Stomach smooth muscle (tissue), 2 donors: ENCODE measurements at regions not wholly inside any gene's neighbourhood (a gene's known extent, or its start where the extent isn't known, plus 50 kb on each side); places are given as distances from the start of the nearest gene placed in this dataset.
"Not testable (repeated sequence)": the region's sequence is repeated elsewhere in the genome, so short reads cannot be mapped to it uniquely, and the experiment has no call there.

ENCODE experiments used
- H3K27ac ChIP-seq: one replicate; pipeline ENCODE4 v1.7.0; 2013; ENCODE audit warnings: mild to moderate bottlenecking, low read length, inconsistent platforms
- H3K27me3 ChIP-seq, 2 donors: one replicate each; pipeline ENCODE4 v1.7.0; 2013; ENCODE audit warnings: low read length in 2 of 2; ENCODE audit not compliant: insufficient read depth in 2 of 2, control insufficient read depth in 1 of 2
- H3K36me3 ChIP-seq, 2 donors: one replicate each; pipeline ENCODE4 v1.7.0; 2013; ENCODE audit warnings: low read length in 2 of 2; ENCODE audit not compliant: control insufficient read depth in 2 of 2, insufficient read depth in 2 of 2
- H3K4me1 ChIP-seq: one replicate; pipeline ENCODE4 v1.7.0; 2013; ENCODE audit warnings: low read length; ENCODE audit not compliant: control insufficient read depth, insufficient read depth
- H3K4me3 ChIP-seq, 2 donors: one replicate each; pipeline ENCODE4 v1.7.0; 2013; ENCODE audit warnings: low read length in 2 of 2
- H3K9ac ChIP-seq, 2 donors: one replicate each; pipeline ENCODE4 v1.7.0; 2013; ENCODE audit warnings: low read length in 2 of 2, mild to moderate bottlenecking in 1 of 2
- H3K9me3 ChIP-seq, 2 donors: one replicate each; pipeline ENCODE4 v1.7.0; 2013; ENCODE audit warnings: low read length in 2 of 2; ENCODE audit not compliant: control insufficient read depth in 2 of 2
- donor health status: healthy.
- donor health status: Pancreatic carcinoma.

DNA sequence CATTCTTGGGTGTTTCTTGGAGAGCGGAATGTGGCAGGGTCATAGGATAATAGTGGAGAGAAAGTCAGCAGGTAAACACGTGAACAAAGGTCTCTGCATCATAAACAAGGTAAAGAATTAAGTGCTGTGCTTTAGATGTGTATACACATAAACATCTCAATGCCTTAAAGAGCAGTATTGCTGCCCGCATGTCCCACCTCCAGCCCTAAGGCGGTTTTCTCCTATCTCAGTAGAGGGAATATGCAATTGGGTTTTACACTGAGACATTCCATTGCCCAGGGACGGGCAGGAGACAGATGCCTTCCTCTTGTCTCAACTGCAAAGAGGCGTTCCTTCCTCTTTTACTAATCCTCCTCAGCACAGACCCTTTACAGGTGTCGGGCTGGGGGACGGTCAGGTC is 492.6 kb upstream of the ATXN8OS start:
- H3K9ac ChIP-seq, H3K4me1 ChIP-seq, H3K36me3 ChIP-seq, H3K9me3 ChIP-seq, H3K27ac ChIP-seq, H3K4me3 ChIP-seq, H3K27me3 ChIP-seq: not testable (repeated sequence)

DNA sequence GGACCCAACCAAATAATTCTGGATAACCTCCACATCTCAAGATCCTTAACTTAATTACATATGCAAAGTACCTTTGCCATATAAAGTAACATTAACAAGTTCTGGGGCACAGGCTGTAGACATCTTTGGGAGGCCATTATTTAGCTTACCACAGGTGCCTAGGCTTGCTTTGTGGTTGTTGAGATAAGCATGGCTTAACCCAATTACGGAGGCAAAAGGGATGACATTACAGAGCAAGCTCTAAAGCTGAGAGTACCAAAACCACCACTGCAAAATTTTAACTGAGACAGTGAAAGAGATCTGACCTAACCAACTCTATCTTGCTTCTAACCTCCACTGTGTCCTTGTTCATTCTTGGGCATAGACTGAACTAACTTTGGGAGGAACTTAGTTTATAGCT is 502.9 kb upstream of the ATXN8OS start:
- H3K9me3 ChIP-seq, result peaks cover 0 to 2% of the 10 kb centered on the region in 2 donors
- no peaks in the 10 kb centered on the region for H3K36me3 ChIP-seq
- H3K4me1 ChIP-seq, result no peaks in the 10 kb centered on the region
- no peak overlapping the region for H3K9ac ChIP-seq
- no peaks in the 10 kb centered on the region for H3K27me3 ChIP-seq
- no peak overlapping the region for H3K27ac ChIP-seq
- H3K4me3 ChIP-seq, result no peak overlapping the region

DNA sequence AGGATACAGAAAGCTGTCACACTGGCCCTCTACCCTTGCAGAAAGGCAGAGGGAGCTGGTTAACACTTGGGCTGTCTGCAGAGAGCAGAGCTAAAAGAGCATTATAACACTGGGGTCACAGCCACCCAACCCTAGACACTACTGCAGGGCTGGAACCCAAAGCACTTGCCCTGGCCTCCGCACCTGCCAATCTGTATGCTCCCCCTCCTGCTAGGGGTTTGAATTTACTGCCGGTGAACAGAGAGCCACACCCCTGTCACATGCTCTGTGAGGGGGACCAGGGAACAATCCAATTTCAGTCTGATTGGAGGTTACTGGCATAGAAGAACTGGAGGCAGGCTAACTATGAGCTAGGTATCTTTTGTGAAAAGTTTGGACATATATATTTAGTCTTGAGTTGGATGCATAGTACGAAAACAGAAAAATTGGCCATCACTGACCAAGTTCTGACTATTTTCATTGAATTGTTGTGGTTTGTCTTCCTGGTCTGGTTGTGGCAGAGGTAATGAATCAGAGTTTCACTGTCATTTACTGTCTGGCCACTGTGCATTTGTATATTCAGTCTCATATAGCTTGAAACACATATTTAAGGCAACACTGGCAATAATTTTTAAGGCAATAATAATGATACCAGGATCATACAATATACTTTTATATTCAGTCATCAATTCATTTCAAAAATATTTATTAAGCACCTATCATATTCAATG is 504.3 kb upstream of the ATXN8OS start:
- H3K4me1 ChIP-seq, result no peaks in the 10 kb centered on the region

DNA sequence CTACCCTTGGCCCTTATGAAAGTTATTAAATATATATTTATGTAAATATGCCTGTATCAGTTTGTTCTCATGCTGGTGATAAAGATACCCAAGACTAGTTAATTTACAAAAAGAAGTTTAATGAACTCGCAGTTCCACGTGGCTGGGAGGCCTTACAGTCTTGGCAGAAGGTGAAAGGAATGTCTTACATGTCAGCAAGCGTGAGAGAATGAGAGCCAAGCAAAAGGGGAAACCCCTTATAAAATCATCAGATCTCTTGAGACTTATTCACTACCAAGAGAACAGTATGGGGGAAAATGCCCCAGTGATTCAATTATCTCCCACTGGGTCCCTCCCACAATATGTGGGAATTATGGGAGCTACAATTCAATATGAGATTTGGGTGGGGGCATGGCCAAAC is 506.0 kb upstream of the ATXN8OS start:
- peaks cover 0 to 2% of the 10 kb centered on the region in 2 donors for H3K9me3 ChIP-seq
- H3K27ac ChIP-seq, result no peak overlapping the region
- H3K9ac ChIP-seq, result no peak overlapping the region
- no peak overlapping the region for H3K4me3 ChIP-seq
- H3K4me1 ChIP-seq, result no peaks in the 10 kb centered on the region
- no peaks in the 10 kb centered on the region for H3K27me3 ChIP-seq
- H3K36me3 ChIP-seq, result no peaks in the 10 kb centered on the region

More for the DNA sequence above, 504.3 kb upstream of the ATXN8OS start:
- H3K27ac ChIP-seq, result no peak overlapping the region
- no peak overlapping the region for H3K4me3 ChIP-seq
- H3K9ac ChIP-seq, result no peak overlapping the region
- peaks cover 0 to 2% of the 10 kb centered on the region in 2 donors for H3K9me3 ChIP-seq
- H3K27me3 ChIP-seq, result no peaks in the 10 kb centered on the region
- H3K36me3 ChIP-seq, result no peaks in the 10 kb centered on the region

DNA sequence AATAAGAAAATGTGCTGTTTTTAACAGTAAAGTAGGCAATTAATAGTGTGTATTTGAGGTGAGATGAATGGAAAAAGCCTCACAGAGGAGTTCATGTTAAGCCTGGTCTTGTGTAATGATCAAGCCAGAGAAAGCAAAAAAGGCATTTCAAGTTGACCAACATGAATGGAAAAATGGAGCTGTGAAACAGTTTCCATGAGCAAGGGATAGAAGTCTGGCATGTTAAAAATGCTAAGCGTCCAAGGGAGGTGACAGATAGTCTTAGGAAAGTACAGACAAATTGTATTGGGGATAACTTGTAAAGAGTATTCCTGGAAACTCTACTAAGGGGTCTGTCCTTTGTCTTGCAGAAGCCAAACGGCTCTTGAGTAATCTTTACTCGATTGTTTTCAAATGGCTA is 506.8 kb upstream of the ATXN8OS start:
- H3K36me3 ChIP-seq, result no peaks in the 10 kb centered on the region
- no peak overlapping the region for H3K9ac ChIP-seq
- no peak overlapping the region for H3K27ac ChIP-seq
- H3K27me3 ChIP-seq, result no peaks in the 10 kb centered on the region
- no peaks in the 10 kb centered on the region for H3K9me3 ChIP-seq
- no peaks in the 10 kb centered on the region for H3K4me1 ChIP-seq
- H3K4me3 ChIP-seq, result no peak overlapping the region

DNA sequence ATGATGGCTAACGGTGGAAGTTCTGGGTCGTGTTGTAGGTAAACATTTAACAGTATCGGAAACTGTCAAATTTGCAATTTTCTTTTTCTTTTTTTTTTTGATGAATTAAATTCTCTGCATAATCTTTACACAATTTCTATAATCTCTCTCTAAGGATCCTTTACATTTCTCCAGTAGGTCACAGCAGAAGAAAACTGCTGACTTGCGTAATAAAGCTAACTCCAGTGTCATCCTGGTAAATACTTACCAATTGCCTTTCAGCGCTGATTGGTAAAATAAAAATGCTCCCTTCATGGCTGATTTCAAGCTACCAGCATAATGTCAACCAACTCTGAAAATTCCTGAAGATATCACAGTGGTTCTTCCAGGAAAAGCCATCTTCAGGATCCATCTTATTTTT is 510.5 kb upstream of the ATXN8OS start:
- H3K27me3 ChIP-seq, result no peaks in the 10 kb centered on the region
- H3K9me3 ChIP-seq, result no peaks in the 10 kb centered on the region
- no peaks in the 10 kb centered on the region for H3K4me1 ChIP-seq
- H3K27ac ChIP-seq, result no peak overlapping the region
- H3K36me3 ChIP-seq, result no peaks in the 10 kb centered on the region
- H3K9ac ChIP-seq, result no peak overlapping the region
- H3K4me3 ChIP-seq, result no peak overlapping the region

DNA sequence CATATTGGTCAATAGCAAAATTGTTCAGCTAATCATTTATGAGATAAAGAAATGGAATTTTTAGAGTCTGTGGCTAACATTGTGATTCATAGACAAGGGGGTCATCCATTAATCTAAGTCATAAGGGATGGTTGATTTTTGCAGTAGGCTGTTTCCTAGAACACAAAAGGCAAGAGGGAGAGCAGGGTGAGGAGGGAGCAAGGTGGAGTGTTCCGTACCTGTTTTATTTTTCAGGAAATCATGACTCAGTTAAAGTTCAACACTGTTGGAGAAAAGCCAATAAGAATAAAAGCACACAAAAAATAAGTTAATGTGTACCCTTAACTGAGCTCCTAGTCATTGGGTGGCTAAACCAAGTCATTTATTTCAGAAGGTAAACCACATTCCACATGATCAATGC is 512.4 kb upstream of the ATXN8OS start:
- no peak overlapping the region for H3K9ac ChIP-seq
- H3K36me3 ChIP-seq, result no peaks in the 10 kb centered on the region
- H3K4me3 ChIP-seq, result no peak overlapping the region
- no peaks in the 10 kb centered on the region for H3K4me1 ChIP-seq
- no peaks in the 10 kb centered on the region for H3K27me3 ChIP-seq
- H3K9me3 ChIP-seq, result no peaks in the 10 kb centered on the region
- H3K27ac ChIP-seq, result no peak overlapping the region

DNA sequence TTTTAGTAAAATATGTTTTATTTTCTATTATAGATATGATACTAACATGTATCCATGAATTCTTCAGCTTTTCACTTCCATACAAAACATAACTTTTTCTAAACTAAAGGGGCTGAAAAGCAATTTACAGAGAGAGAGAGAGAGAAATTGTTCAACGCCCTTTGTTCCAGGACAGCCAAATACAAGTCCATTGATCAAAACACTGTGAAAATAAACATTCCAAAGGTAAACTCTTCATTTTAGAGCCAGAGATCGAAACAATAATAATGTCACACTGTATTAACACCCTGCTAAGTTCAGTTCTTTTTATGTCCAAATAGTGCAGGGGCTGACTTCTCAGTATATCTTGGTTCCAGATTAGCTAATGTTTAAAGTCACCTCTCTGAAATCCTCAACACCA is 516.2 kb upstream of the ATXN8OS start:
- Histone ChIP-seq H3K27ac (no peak overlapping the region), H3K9ac (no peak overlapping the region), H3K4me3 (no peak overlapping the region), H3K27me3 (no peaks in the 10 kb centered on the region), H3K36me3 (no peaks in the 10 kb centered on the region), H3K4me1 (no peaks in the 10 kb centered on the region), H3K9me3 (no peaks in the 10 kb centered on the region)

DNA sequence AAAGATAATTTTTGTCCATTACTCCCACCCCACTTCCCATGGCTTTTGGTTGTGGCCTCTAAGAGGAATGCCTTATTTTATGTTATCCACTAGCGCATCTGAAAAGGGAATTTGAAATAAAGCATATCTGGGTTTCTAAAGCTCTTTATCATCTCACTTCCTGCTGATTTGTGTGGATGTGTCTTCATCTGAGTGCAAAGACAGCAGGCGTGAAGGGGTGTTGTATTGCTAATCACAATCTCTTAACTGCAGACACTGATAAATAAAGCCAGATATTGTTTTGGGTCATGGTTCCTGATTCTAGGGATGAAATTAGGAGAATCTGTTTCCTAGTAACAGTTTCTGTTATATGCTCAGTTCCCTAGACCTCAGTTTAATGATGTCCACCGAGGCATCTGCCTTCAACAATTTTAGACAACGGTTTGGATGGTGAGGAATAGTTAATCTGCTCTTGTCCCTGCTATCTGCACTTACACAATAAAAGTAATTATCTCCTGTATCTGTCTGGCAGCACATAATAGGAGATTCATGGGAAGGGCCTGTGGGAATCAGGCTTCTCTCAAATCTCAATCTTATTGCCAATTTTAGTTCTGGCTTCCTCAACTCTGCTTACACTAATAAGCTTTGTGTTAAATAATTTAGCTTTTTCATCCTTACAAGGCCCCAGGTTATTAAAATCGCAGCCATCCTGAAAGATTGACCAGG is 517.9 kb upstream of the ATXN8OS start:
- Histone ChIP-seq H3K4me1 (no peaks in the 10 kb centered on the region), H3K4me3 (no peak overlapping the region), H3K9ac (no peak overlapping the region), H3K9me3 (no peaks in the 10 kb centered on the region), H3K36me3 (no peaks in the 10 kb centered on the region), H3K27ac (no peak overlapping the region), H3K27me3 (no peaks in the 10 kb centered on the region)

DNA sequence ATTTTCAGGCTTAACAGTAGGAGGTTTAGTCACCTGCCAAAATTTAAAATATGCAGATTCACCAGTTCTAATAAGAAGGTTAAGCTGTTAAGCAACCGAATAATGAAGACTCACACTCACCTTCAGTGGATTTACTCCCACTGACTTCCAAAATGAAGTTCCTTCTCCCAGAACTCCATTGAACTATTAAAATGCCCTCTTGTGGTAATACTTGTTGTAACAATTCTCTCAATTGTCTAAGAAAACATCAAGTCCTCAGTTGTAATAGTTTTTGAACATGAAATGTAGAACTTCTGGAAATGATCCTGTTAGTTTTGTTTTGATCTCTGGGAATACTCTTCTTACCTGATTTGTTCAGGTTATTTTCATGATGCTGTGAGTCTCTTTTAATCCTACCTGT is 522.0 kb upstream of the ATXN8OS start:
- Histone ChIP-seq H3K27ac (no peak overlapping the region), H3K4me1 (no peaks in the 10 kb centered on the region), H3K4me3 (no peak overlapping the region), H3K36me3 (no peaks in the 10 kb centered on the region), H3K27me3 (no peaks in the 10 kb centered on the region), H3K9ac (no peak overlapping the region), H3K9me3 (no peaks in the 10 kb centered on the region)

DNA sequence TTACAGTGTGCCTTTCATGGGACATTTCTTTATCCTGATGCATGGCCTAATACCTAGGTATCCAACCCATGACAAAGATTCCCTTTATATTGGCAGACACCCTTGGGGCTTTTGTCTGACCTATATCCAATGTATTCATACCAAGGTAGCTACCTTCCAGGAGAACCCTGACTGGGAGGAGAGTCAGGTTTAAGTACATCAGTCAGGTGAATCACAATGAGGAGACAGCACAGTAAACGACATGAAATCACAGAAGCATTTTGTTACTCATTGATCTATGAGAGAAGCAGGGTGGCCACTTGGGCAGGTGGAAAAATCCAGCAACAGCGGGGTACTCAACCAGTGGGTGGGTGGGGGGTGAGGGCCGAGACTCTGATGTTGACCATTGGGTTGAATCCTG is 527.4 kb upstream of the ATXN8OS start:
- Histone ChIP-seq H3K9me3 (no peaks in the 10 kb centered on the region), H3K27me3 (no peaks in the 10 kb centered on the region), H3K4me1 (no peaks in the 10 kb centered on the region), H3K36me3 (no peaks in the 10 kb centered on the region), H3K27ac (no peak overlapping the region), H3K4me3 (no peak overlapping the region), H3K9ac (no peak overlapping the region)
